ENCODE measurements at regions not wholly inside any gene's neighbourhood (a gene's known extent, or its start where the extent isn't known, plus 50 kb on each side); places are given as distances from the start of the nearest gene placed in this dataset.

GRCh38 chr11:71201936-71202597 is 50.3 kb downstream of the SHANK2 start:
- Histone ChIP-seq H3K14ac (ENCODE audit: low read length in 2 of 2) (no peak overlapping the region), H3K79me1 (replicated peaks; ENCODE audit: low read length, poor library complexity, severe bottlenecking) (peaks cover 9% of the 10 kb centered on the region), H2BK15ac (ENCODE audit: low read depth, poor library complexity, severe bottlenecking) (no peak overlapping the region), H2AFZ (ENCODE audit: low read depth, low read length) (no peak overlapping the region), H3K9ac (ENCODE audit: low read length) (no peak overlapping the region), H3K9me3 (ENCODE audit: control insufficient read depth, low read length) (no peaks in the 10 kb centered on the region), H3K36me3 (ENCODE audit: control insufficient read depth in 1 of 2, insufficient read depth in 2 of 2, low read depth in 1 of 2, low read length in 2 of 2) (peaks cover 0 to 9% of the 10 kb centered on the region in 2 experiments), H2BK5ac (ENCODE audit: low read depth, low read length, poor library complexity, severe bottlenecking) (no peak overlapping the region), H4K91ac (ENCODE audit: low read length) (no peak overlapping the region), H2BK120ac (ENCODE audit: low read depth, low read length) (no peak overlapping the region), H2BK12ac (ENCODE audit: low read length in 2 of 2) (no peak overlapping the region), H2AK5ac (ENCODE audit: low read length, severe bottlenecking) (no peak overlapping the region), H3K4me3 (ENCODE audit: insufficient read depth in 1 of 2, low read depth in 1 of 2, low read length in 2 of 2) (no peak overlapping the region), H3K4me1 (ENCODE audit: control insufficient read depth, insufficient read depth, low read depth, low read length) (peaks cover 29% of the 10 kb centered on the region), H3K23ac (ENCODE audit: low read length in 2 of 2) (no peak overlapping the region), H3K27me3 (ENCODE audit: control insufficient read depth in 1 of 2, insufficient read depth in 1 of 2, low read length in 2 of 2) (no peaks in the 10 kb centered on the region), H3K4ac (ENCODE audit: low read depth in 1 of 2, low read length in 2 of 2) (no peak overlapping the region), H3K18ac (ENCODE audit: low read depth in 1 of 2, low read length in 2 of 2) (no peak overlapping the region), H4K8ac (ENCODE audit: low read length) (no peak overlapping the region), H3K27ac (ENCODE audit: low read length, poor library complexity, severe bottlenecking) (no peak overlapping the region), H3K4me2 (ENCODE audit: low read length, poor library complexity, severe bottlenecking) (no peak overlapping the region)
- WGBS = 88% methylated on average over 6 of the region's 6 CpGs
- no peak for DNase-seq

GRCh38 chr11:71201231-71201630 is 51.1 kb downstream of the SHANK2 start:
- Histone ChIP-seq H3K27me3 (ENCODE audit: control insufficient read depth in 1 of 2, insufficient read depth in 1 of 2, low read length in 2 of 2) (no peaks in the 10 kb centered on the region), H3K79me1 (replicated peaks; ENCODE audit: low read length, poor library complexity, severe bottlenecking) (peaks cover 9% of the 10 kb centered on the region), H2BK120ac (ENCODE audit: low read depth, low read length) (no peak overlapping the region), H3K4me1 (ENCODE audit: control insufficient read depth, insufficient read depth, low read depth, low read length) (peaks cover 23% of the 10 kb centered on the region), H2BK5ac (ENCODE audit: low read depth, low read length, poor library complexity, severe bottlenecking) (no peak overlapping the region), H2AFZ (ENCODE audit: low read depth, low read length) (no peak overlapping the region), H3K27ac (ENCODE audit: low read length, poor library complexity, severe bottlenecking) (no peak overlapping the region), H3K14ac (ENCODE audit: low read length in 2 of 2) (no peak overlapping the region), H3K4me3 (ENCODE audit: insufficient read depth in 1 of 2, low read depth in 1 of 2, low read length in 2 of 2) (no peak overlapping the region), H3K36me3 (ENCODE audit: control insufficient read depth in 1 of 2, insufficient read depth in 2 of 2, low read depth in 1 of 2, low read length in 2 of 2) (peaks cover 0 to 9% of the 10 kb centered on the region in 2 experiments), H4K8ac (ENCODE audit: low read length) (no peak overlapping the region), H3K23ac (ENCODE audit: low read length in 2 of 2) (no peak overlapping the region), H2BK15ac (ENCODE audit: low read depth, poor library complexity, severe bottlenecking) (no peak overlapping the region), H3K9me3 (ENCODE audit: control insufficient read depth, low read length) (no peaks in the 10 kb centered on the region), H3K18ac (ENCODE audit: low read depth in 1 of 2, low read length in 2 of 2) (no peak overlapping the region), H2BK12ac (ENCODE audit: low read length in 2 of 2) (no peak overlapping the region), H2AK5ac (ENCODE audit: low read length, severe bottlenecking) (no peak overlapping the region), H3K4me2 (ENCODE audit: low read length, poor library complexity, severe bottlenecking) (no peak overlapping the region), H3K9ac (ENCODE audit: low read length) (no peak overlapping the region), H4K91ac (ENCODE audit: low read length) (no peak overlapping the region), H3K4ac (ENCODE audit: low read depth in 1 of 2, low read length in 2 of 2) (no peak overlapping the region)
- 95% methylated on average over 19 of the region's 20 CpGs for whole genome bisulfite sequencing
- no peak for DNase-seq

GRCh38 chr11:71200761-71201160 is 51.6 kb downstream of the SHANK2 start:
- 79% methylated on average over 5 of the region's 5 CpGs for WGBS
- H3K79me1 ChIP-seq (replicated peaks; ENCODE audit: low read length, poor library complexity, severe bottlenecking) = peaks cover 9% of the 10 kb centered on the region

GRCh38 chr11:71200172-71200716 is 52.1 kb downstream of the SHANK2 start:
- H2BK15ac ChIP-seq (ENCODE audit: low read depth, poor library complexity, severe bottlenecking) = no peak overlapping the region
- no peak overlapping the region for H3K4me3 ChIP-seq (ENCODE audit: insufficient read depth in 1 of 2, low read depth in 1 of 2, low read length in 2 of 2)
- H3K27ac ChIP-seq (ENCODE audit: low read length, poor library complexity, severe bottlenecking) = no peak overlapping the region
- peaks cover 0 to 9% of the 10 kb centered on the region in 2 experiments for H3K36me3 ChIP-seq (ENCODE audit: control insufficient read depth in 1 of 2, insufficient read depth in 2 of 2, low read depth in 1 of 2, low read length in 2 of 2)
- no peak overlapping the region for H3K4me2 ChIP-seq (ENCODE audit: low read length, poor library complexity, severe bottlenecking)
- DNase-seq = peak; percentile 23
- H3K79me1 ChIP-seq (replicated peaks; ENCODE audit: low read length, poor library complexity, severe bottlenecking) = peaks cover 9% of the 10 kb centered on the region
- no peak overlapping the region for H2BK5ac ChIP-seq (ENCODE audit: low read depth, low read length, poor library complexity, severe bottlenecking)
- no peaks in the 10 kb centered on the region for H3K9me3 ChIP-seq (ENCODE audit: control insufficient read depth, low read length)
- 75% methylated on average over 9 of the region's 9 CpGs for WGBS
- H3K9ac ChIP-seq (ENCODE audit: low read length) = no peak overlapping the region
- no peak overlapping the region for H4K8ac ChIP-seq (ENCODE audit: low read length)
- peaks cover 19% of the 10 kb centered on the region for H3K4me1 ChIP-seq (ENCODE audit: control insufficient read depth, insufficient read depth, low read depth, low read length)
- H4K91ac ChIP-seq (ENCODE audit: low read length) = no peak overlapping the region
- H2BK12ac ChIP-seq (ENCODE audit: low read length in 2 of 2) = no peak overlapping the region
- H2AFZ ChIP-seq (ENCODE audit: low read depth, low read length) = no peak overlapping the region
- H3K23ac ChIP-seq (ENCODE audit: low read length in 2 of 2) = no peak overlapping the region
- no peak overlapping the region for H2AK5ac ChIP-seq (ENCODE audit: low read length, severe bottlenecking)
- no peak overlapping the region for H3K14ac ChIP-seq (ENCODE audit: low read length in 2 of 2)
- H3K18ac ChIP-seq (ENCODE audit: low read depth in 1 of 2, low read length in 2 of 2) = no peak overlapping the region
- H3K27me3 ChIP-seq (ENCODE audit: control insufficient read depth in 1 of 2, insufficient read depth in 1 of 2, low read length in 2 of 2) = no peaks in the 10 kb centered on the region
- no peak overlapping the region for H3K4ac ChIP-seq (ENCODE audit: low read depth in 1 of 2, low read length in 2 of 2)
- no peak overlapping the region for H2BK120ac ChIP-seq (ENCODE audit: low read depth, low read length)

More at GRCh38 chr11:71200761-71201160, 51.6 kb downstream of the SHANK2 start:
- no peak overlapping the region for H4K8ac ChIP-seq (ENCODE audit: low read length)
- H3K27ac ChIP-seq (ENCODE audit: low read length, poor library complexity, severe bottlenecking) = no peak overlapping the region
- H4K91ac ChIP-seq (ENCODE audit: low read length) = no peak overlapping the region
- no peak overlapping the region for H3K9ac ChIP-seq (ENCODE audit: low read length)
- no peaks in the 10 kb centered on the region for H3K9me3 ChIP-seq (ENCODE audit: control insufficient read depth, low read length)
- no peak overlapping the region for H3K4ac ChIP-seq (ENCODE audit: low read depth in 1 of 2, low read length in 2 of 2)
- no peak overlapping the region for H2BK15ac ChIP-seq (ENCODE audit: low read depth, poor library complexity, severe bottlenecking)
- H2AK5ac ChIP-seq (ENCODE audit: low read length, severe bottlenecking) = no peak overlapping the region
- no peak overlapping the region for H3K18ac ChIP-seq (ENCODE audit: low read depth in 1 of 2, low read length in 2 of 2)
- no peaks in the 10 kb centered on the region for H3K27me3 ChIP-seq (ENCODE audit: control insufficient read depth in 1 of 2, insufficient read depth in 1 of 2, low read length in 2 of 2)
- H3K4me3 ChIP-seq (ENCODE audit: insufficient read depth in 1 of 2, low read depth in 1 of 2, low read length in 2 of 2) = no peak overlapping the region
- no peak overlapping the region for H3K14ac ChIP-seq (ENCODE audit: low read length in 2 of 2)
- peaks cover 21% of the 10 kb centered on the region for H3K4me1 ChIP-seq (ENCODE audit: control insufficient read depth, insufficient read depth, low read depth, low read length)
- no peak for DNase-seq
- H2BK120ac ChIP-seq (ENCODE audit: low read depth, low read length) = no peak overlapping the region
- H3K23ac ChIP-seq (ENCODE audit: low read length in 2 of 2) = no peak overlapping the region
- H2AFZ ChIP-seq (ENCODE audit: low read depth, low read length) = no peak overlapping the region
- H3K36me3 ChIP-seq (ENCODE audit: control insufficient read depth in 1 of 2, insufficient read depth in 2 of 2, low read depth in 1 of 2, low read length in 2 of 2) = peaks cover 0 to 9% of the 10 kb centered on the region in 2 experiments
- H2BK5ac ChIP-seq (ENCODE audit: low read depth, low read length, poor library complexity, severe bottlenecking) = no peak overlapping the region
- no peak overlapping the region for H3K4me2 ChIP-seq (ENCODE audit: low read length, poor library complexity, severe bottlenecking)
- H2BK12ac ChIP-seq (ENCODE audit: low read length in 2 of 2) = no peak overlapping the region
